ENCODE measurements at regions not wholly inside any gene's neighbourhood (a gene's known extent, or its start where the extent isn't known, plus 50 kb on each side); places are given as distances from the start of the nearest gene placed in this dataset.

GRCh38 chr2:118169359-118170005 lies 81.2 kb downstream of the INSIG2 start:
- H3K79me2 ChIP-seq (ENCODE audit: insufficient read depth, low read length) = no peaks in the 10 kb centered on the region
- H3K9ac ChIP-seq (ENCODE audit: low read depth, low read length, poor library complexity, severe bottlenecking) = no peak overlapping the region
- H3K9me2 ChIP-seq (replicated peaks; ENCODE audit: low read depth, low read length) = no peaks in the 10 kb centered on the region
- no peaks in the 10 kb centered on the region for H3K36me3 ChIP-seq (ENCODE audit: insufficient read depth, low read length)
- no peaks in the 10 kb centered on the region for H3F3A ChIP-seq (ENCODE audit: low read depth)
- TF ChIP-seq, protein P1, sequence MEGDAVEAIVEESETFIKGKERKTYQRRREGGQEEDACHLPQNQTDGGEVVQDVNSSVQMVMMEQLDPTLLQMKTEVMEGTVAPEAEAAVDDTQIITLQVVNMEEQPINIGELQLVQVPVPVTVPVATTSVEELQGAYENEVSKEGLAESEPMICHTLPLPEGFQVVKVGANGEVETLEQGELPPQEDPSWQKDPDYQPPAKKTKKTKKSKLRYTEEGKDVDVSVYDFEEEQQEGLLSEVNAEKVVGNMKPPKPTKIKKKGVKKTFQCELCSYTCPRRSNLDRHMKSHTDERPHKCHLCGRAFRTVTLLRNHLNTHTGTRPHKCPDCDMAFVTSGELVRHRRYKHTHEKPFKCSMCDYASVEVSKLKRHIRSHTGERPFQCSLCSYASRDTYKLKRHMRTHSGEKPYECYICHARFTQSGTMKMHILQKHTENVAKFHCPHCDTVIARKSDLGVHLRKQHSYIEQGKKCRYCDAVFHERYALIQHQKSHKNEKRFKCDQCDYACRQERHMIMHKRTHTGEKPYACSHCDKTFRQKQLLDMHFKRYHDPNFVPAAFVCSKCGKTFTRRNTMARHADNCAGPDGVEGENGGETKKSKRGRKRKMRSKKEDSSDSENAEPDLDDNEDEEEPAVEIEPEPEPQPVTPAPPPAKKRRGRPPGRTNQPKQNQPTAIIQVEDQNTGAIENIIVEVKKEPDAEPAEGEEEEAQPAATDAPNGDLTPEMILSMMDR (conservative IDR thresholded peaks at IDR 0.05; ENCODE audit: low read length) = peak; percentile 39
- no peak for TF ChIP-seq EZH2phosphoT487 (IDR thresholded peaks at IDR 0.05; ENCODE audit: borderline replicate concordance)
- H4K20me1 ChIP-seq (ENCODE audit: insufficient read depth, low read length, poor library complexity, severe bottlenecking) = no peaks in the 10 kb centered on the region
- H3K9me3 ChIP-seq (ENCODE audit: insufficient read depth, low read depth, low read length) = peaks cover 3% of the 10 kb centered on the region; the same call in 1 of the 2 replicates
- H3K4me3 ChIP-seq (ENCODE audit: low read length, poor library complexity, severe bottlenecking) = no peak overlapping the region
- peaks cover 7% of the 10 kb centered on the region for H3K4me1 ChIP-seq (ENCODE audit: insufficient read depth, low read length, poor library complexity, severe bottlenecking)
- H2AFZ ChIP-seq (ENCODE audit: low read length) = peak overlapping the region; percentile 53
- no peaks in the 10 kb centered on the region for H3K27me3 ChIP-seq (ENCODE audit: insufficient read depth, low read length, poor library complexity, severe bottlenecking)
- H3K4me2 ChIP-seq (ENCODE audit: low read depth, low read length, poor library complexity, severe bottlenecking) = no peak overlapping the region

DNA sequence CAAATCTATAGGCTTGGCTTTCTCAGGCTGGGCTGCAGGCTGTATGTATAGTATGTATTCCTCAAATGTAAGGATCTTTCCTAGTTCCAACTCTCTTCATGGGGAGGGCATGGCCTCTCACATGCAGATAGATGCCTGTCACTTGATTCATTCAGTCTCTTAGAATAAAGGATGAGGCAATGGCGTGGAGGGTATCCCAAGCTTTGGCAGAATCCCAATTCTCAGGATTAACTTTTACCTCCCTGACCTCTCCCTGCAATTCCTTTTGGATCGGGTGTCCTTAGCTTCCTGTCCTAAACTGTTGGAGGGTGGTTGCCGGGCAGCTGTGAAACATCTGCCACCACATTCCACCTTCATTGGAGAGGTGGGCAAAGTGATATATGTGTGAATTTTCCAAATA lies 80.3 kb downstream of the INSIG2 start:
- Histone ChIP-seq H2AFZ (ENCODE audit: low read length) (no peak overlapping the region), H3K4me1 (ENCODE audit: insufficient read depth, low read length, poor library complexity, severe bottlenecking) (peaks cover 7% of the 10 kb centered on the region), H3K27me3 (ENCODE audit: insufficient read depth, low read length, poor library complexity, severe bottlenecking) (no peaks in the 10 kb centered on the region), H3K4me2 (ENCODE audit: low read depth, low read length, poor library complexity, severe bottlenecking) (no peak overlapping the region), H4K20me1 (ENCODE audit: insufficient read depth, low read length, poor library complexity, severe bottlenecking) (no peaks in the 10 kb centered on the region), H3K9ac (ENCODE audit: low read depth, low read length, poor library complexity, severe bottlenecking) (no peak overlapping the region), H3K4me3 (ENCODE audit: low read length, poor library complexity, severe bottlenecking) (no peak overlapping the region), H3F3A (ENCODE audit: low read depth) (no peaks in the 10 kb centered on the region), H3K9me3 (ENCODE audit: insufficient read depth, low read depth, low read length) (peaks cover 3% of the 10 kb centered on the region; the same call in 1 of the 2 replicates), H3K36me3 (ENCODE audit: insufficient read depth, low read length) (no peaks in the 10 kb centered on the region), H3K9me2 (replicated peaks; ENCODE audit: low read depth, low read length) (no peaks in the 10 kb centered on the region), H3K79me2 (ENCODE audit: insufficient read depth, low read length) (no peaks in the 10 kb centered on the region)
- TF ChIP-seq, protein P1 (conservative IDR thresholded peaks at IDR 0.05; ENCODE audit: low read length) = no peak
- no peak for TF ChIP-seq EZH2phosphoT487 (IDR thresholded peaks at IDR 0.05; ENCODE audit: borderline replicate concordance)

GRCh38 chr2:118167026-118167425 lies 78.8 kb downstream of the INSIG2 start:
- no peak overlapping the region for H3K9ac ChIP-seq (ENCODE audit: low read depth, low read length, poor library complexity, severe bottlenecking)
- H3K4me3 ChIP-seq (ENCODE audit: low read length, poor library complexity, severe bottlenecking) = no peak overlapping the region
- no peaks in the 10 kb centered on the region for H3F3A ChIP-seq (ENCODE audit: low read depth)
- no peaks in the 10 kb centered on the region for H3K27me3 ChIP-seq (ENCODE audit: insufficient read depth, low read length, poor library complexity, severe bottlenecking)
- peaks cover 7% of the 10 kb centered on the region for H3K4me1 ChIP-seq (ENCODE audit: insufficient read depth, low read length, poor library complexity, severe bottlenecking)
- H3K9me3 ChIP-seq (ENCODE audit: insufficient read depth, low read depth, low read length) = peaks cover 3% of the 10 kb centered on the region; the same call in 1 of the 2 replicates
- no peaks in the 10 kb centered on the region for H4K20me1 ChIP-seq (ENCODE audit: insufficient read depth, low read length, poor library complexity, severe bottlenecking)
- H3K79me2 ChIP-seq (ENCODE audit: insufficient read depth, low read length) = no peaks in the 10 kb centered on the region
- TF ChIP-seq EZH2phosphoT487 (IDR thresholded peaks at IDR 0.05; ENCODE audit: borderline replicate concordance) = no peak
- TF ChIP-seq, protein P1 (conservative IDR thresholded peaks at IDR 0.05; ENCODE audit: low read length) = no peak
- no peak overlapping the region for H3K4me2 ChIP-seq (ENCODE audit: low read depth, low read length, poor library complexity, severe bottlenecking)
- no peaks in the 10 kb centered on the region for H3K9me2 ChIP-seq (replicated peaks; ENCODE audit: low read depth, low read length)
- no peaks in the 10 kb centered on the region for H3K36me3 ChIP-seq (ENCODE audit: insufficient read depth, low read length)
- no peak overlapping the region for H2AFZ ChIP-seq (ENCODE audit: low read length)
